NT2/D1 (cell line): ENCODE measurements at regions not wholly inside any gene's neighbourhood (a gene's known extent, or its start where the extent isn't known, plus 50 kb on each side); places are given as distances from the start of the nearest gene placed in this dataset.

ENCODE experiments used
- DNase-seq: peaks from one replicate; pipeline ENCODE4 v3.0.0-alpha.2; 2011; ENCODE audit warnings: low read depth, low spot score
- H3K27me3 ChIP-seq: 2 replicates; pipeline ENCODE4 v1.6.0; 2011; ENCODE audit warnings: mild to moderate bottlenecking; ENCODE audit not compliant: insufficient read length, insufficient read depth
- H3K36me3 ChIP-seq: 2 replicates; pipeline ENCODE4 v1.6.1; 2011; ENCODE audit warnings: mild to moderate bottlenecking, low read length, mixed read lengths; ENCODE audit not compliant: insufficient read depth, insufficient read length
- H3K4me1 ChIP-seq: 2 replicates; pipeline ENCODE4 v1.5.1; 2011; ENCODE audit not compliant: insufficient read depth, insufficient read length
- H3K4me3 ChIP-seq: 2 replicates; pipeline ENCODE4 v1.5.1; 2011; ENCODE audit warnings: low read depth; ENCODE audit not compliant: insufficient read length
- H3K9ac ChIP-seq: 2 replicates; pipeline ENCODE4 v1.6.0; 2011; ENCODE audit warnings: low read depth; ENCODE audit not compliant: insufficient read length
- H3K9me3 ChIP-seq: 2 replicates; pipeline ENCODE4 v1.5.1; 2011; ENCODE audit warnings: mild to moderate bottlenecking, low read length; ENCODE audit not compliant: insufficient read depth
- SUZ12 ChIP-seq: IDR thresholded peaks from 2 replicates; pipeline ENCODE4 v1.6.1; 2011; ENCODE audit not compliant: insufficient read length, insufficient read depth; ENCODE audit errors: extremely low read depth
- YY1 ChIP-seq: IDR thresholded peaks from 2 replicates; pipeline ENCODE4 v1.6.1; 2011; ENCODE audit not compliant: insufficient read length, insufficient read depth
- ZNF274 ChIP-seq: IDR thresholded peaks from 2 replicates; pipeline ENCODE4 v1.6.1; 2011; ENCODE audit warnings: mild to moderate bottlenecking, low read depth, low read length

DNA sequence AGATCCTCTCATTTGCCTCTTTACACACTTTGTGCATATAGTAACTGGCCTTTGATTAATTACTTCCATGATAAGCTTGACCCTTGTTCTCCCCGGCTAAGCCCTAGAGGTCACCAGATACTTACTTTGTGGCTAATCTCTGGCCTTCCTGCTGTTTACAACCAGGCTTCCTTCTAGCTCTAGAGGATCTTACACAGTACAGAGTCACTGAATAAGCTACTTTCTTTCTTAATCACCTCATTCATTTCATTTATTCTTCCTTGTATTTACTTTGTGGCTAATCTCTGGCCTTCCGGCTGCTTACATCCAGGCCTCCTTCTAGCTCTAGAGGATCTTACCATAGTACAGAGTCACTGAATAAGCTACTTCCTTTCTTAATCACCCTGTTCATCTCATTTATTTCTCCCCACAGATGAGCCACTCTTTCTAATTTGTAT is 144.3 kb upstream of the C1orf21 start:
- TF ChIP-seq ZNF274 (no peak), SUZ12 (no peak), YY1 (no peak)
- H3K36me3 ChIP-seq: no peaks in the 10 kb centered on the region
- no peak overlapping the region for H3K4me3 ChIP-seq
- H3K9ac ChIP-seq: no peak overlapping the region
- no peak for DNase-seq
- H3K4me1 ChIP-seq: no peaks in the 10 kb centered on the region
- H3K9me3 ChIP-seq: no peaks in the 10 kb centered on the region
- no peaks in the 10 kb centered on the region for H3K27me3 ChIP-seq

GRCh38 chr1:184244962-184245361 is 141.9 kb upstream of the C1orf21 start:
- no peak overlapping the region for H3K4me3 ChIP-seq
- no peak for TF ChIP-seq YY1
- TF ChIP-seq ZNF274: no peak
- TF ChIP-seq SUZ12: no peak
- no peak for DNase-seq
- no peaks in the 10 kb centered on the region for H3K36me3 ChIP-seq
- H3K4me1 ChIP-seq: no peaks in the 10 kb centered on the region
- H3K9me3 ChIP-seq: no peaks in the 10 kb centered on the region
- no peak overlapping the region for H3K9ac ChIP-seq
- no peaks in the 10 kb centered on the region for H3K27me3 ChIP-seq

DNA sequence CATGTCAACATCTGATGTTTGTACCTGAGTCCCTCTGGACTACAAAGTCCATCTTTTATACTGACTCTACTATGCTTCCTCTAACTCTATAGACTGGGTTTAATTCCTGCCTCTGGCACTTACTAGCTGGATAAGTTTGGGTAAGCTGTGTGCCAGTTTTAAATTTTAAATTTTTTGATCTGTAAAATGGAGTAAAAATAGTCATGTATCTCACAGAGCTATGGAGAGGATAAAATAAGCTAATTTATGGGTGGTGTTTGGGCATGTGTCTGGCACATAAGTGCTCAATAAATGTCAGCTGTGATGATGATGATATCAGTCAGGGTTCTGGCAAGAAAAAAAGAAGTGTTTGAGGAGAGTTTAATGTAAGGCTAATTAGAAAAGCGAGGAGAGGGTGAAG is 139.2 kb upstream of the C1orf21 start:
- Histone ChIP-seq H3K4me1 (no peaks in the 10 kb centered on the region), H3K4me3 (no peak overlapping the region), H3K27me3 (no peaks in the 10 kb centered on the region), H3K9ac (no peak overlapping the region), H3K9me3 (no peaks in the 10 kb centered on the region), H3K36me3 (no peaks in the 10 kb centered on the region)
- no peak for DNase-seq
- TF ChIP-seq YY1: no peak

GRCh38 chr1:184253921-184254320 is 132.9 kb upstream of the C1orf21 start:
- Histone ChIP-seq H3K9ac (no peak overlapping the region), H3K4me1 (no peaks in the 10 kb centered on the region), H3K27me3 (no peaks in the 10 kb centered on the region), H3K4me3 (no peak overlapping the region), H3K36me3 (no peaks in the 10 kb centered on the region), H3K9me3 (0 out of 2 replicates have a peak, but pooled peaks cover 9% of the 10 kb centered on the region)
- TF ChIP-seq SUZ12: no peak
- TF ChIP-seq YY1: no peak
- TF ChIP-seq ZNF274: no peak
- no peak for DNase-seq

- Histone ChIP-seq H3K9ac (no peak overlapping the region), H3K36me3 (no peaks in the 10 kb centered on the region), H3K9me3 (0 out of 2 replicates have a peak, but pooled peaks cover 9% of the 10 kb centered on the region), H3K4me1 (no peaks in the 10 kb centered on the region), H3K27me3 (no peaks in the 10 kb centered on the region), H3K4me3 (no peak overlapping the region)
- no peak for DNase-seq
- no peak for TF ChIP-seq SUZ12
- no peak for TF ChIP-seq YY1
These were observed 132.0 kb upstream of the C1orf21 start for GRCh38 chr1:184254849-184255248.

GRCh38 chr1:184255560-184255959 is 131.3 kb upstream of the C1orf21 start:
- Histone ChIP-seq H3K4me1 (no peaks in the 10 kb centered on the region), H3K4me3 (no peak overlapping the region), H3K36me3 (no peaks in the 10 kb centered on the region), H3K27me3 (no peaks in the 10 kb centered on the region), H3K9me3 (0 out of 2 replicates have a peak, but pooled peaks cover 9% of the 10 kb centered on the region), H3K9ac (no peak overlapping the region)
- TF ChIP-seq YY1: no peak
- TF ChIP-seq SUZ12: no peak
- TF ChIP-seq ZNF274: no peak
- no peak for DNase-seq

- Histone ChIP-seq H3K27me3 (no peaks in the 10 kb centered on the region), H3K9ac (no peak overlapping the region), H3K36me3 (no peaks in the 10 kb centered on the region), H3K4me3 (no peak overlapping the region), H3K9me3 (0 out of 2 replicates have a peak, but pooled peaks cover 15% of the 10 kb centered on the region), H3K4me1 (no peaks in the 10 kb centered on the region)
- TF ChIP-seq ZNF274 (no peak), SUZ12 (no peak), YY1 (no peak)
- no peak for DNase-seq
These were observed 129.0 kb upstream of the C1orf21 start for GRCh38 chr1:184257873-184258272.

- H3K36me3 ChIP-seq: no peaks in the 10 kb centered on the region
- no peak for DNase-seq
- no peaks in the 10 kb centered on the region for H3K27me3 ChIP-seq
- 0 out of 2 replicates have a peak, but pooled peaks cover 15% of the 10 kb centered on the region for H3K9me3 ChIP-seq
- H3K4me1 ChIP-seq: no peaks in the 10 kb centered on the region
- H3K9ac ChIP-seq: no peak overlapping the region
- H3K4me3 ChIP-seq: no peak overlapping the region
- TF ChIP-seq SUZ12: no peak
- TF ChIP-seq ZNF274: no peak
- TF ChIP-seq YY1: no peak
These were observed 128.3 kb upstream of the C1orf21 start for GRCh38 chr1:184258525-184258924.
